GM12878 (cell line): ENCODE measurements at regions not wholly inside any gene's neighbourhood (a gene's known extent, or its start where the extent isn't known, plus 50 kb on each side); places are given as distances from the start of the nearest gene placed in this dataset.

ENCODE experiments used
- ATAC-seq: fragments of 200-7000 bp; cut with Tn5 transposase; 3 replicates; pipeline ENCODE4 v1.9.1; 2020; ENCODE audit warnings: mild to moderate bottlenecking, moderate library complexity
- BruUV-seq: library from RNA; stranded (reverse); fragments of 400-500 nt; replicated peaks from 2 replicates; lab custom pipeline; 2021; lab: Mats Ljungman, UMichigan
- CTCF ChIA-PET: fragments of 300-600 bp; sonication (Branson Sonifier 250); formaldehyde crosslinking; extraction: SDS; loops from one replicate; lab custom pipeline; 2021; ENCODE audit warnings: inconsistent platforms; lab: Yijun Ruan, JAX
- POLR2A ChIA-PET: fragments of 350-600 bp; formaldehyde crosslinking; extraction: SDS; loops from one replicate; lab custom pipeline; 2021; ENCODE audit warnings: inconsistent platforms; lab: Charles Lee
- RAD21 ChIA-PET: fragments of 300-600 bp; sonication (Branson Sonifier 250); formaldehyde crosslinking; loops from one replicate; lab custom pipeline; 2023; ENCODE audit warnings: antibody characterized with exemption; ENCODE audit not compliant: unreplicated experiment; lab: Charles Lee
- SMC1A ChIA-PET: fragments of 300-600 bp; sonication (Branson Sonifier 250); formaldehyde crosslinking; loops from one replicate; lab custom pipeline; 2023; ENCODE audit not compliant: unreplicated experiment, uncharacterized antibody; lab: Charles Lee
- DNase-seq: peaks from one replicate; pipeline ENCODE4 v3.0.0-alpha.2; 2011; ENCODE audit warnings: low read depth, low spot score
- FAIRE-seq: peaks from 3 replicates; lab custom pipeline; 2011; peaks lifted over from hg19 to GRCh38; lab: Jason Lieb, UNC
- H2AFZ ChIP-seq: 2 replicates; pipeline ENCODE4 v1.6.0; 2011; ENCODE audit warnings: low read depth, low read length, control low read depth; ENCODE audit not compliant: control insufficient read depth
- H3K27ac ChIP-seq: 2 replicates; pipeline ENCODE4 v1.5.1; 2011; ENCODE audit warnings: control low read depth; ENCODE audit not compliant: control insufficient read depth, insufficient read depth
- H3K27me3 ChIP-seq, 2 experiments: replicated peaks in 1 of 2; 2 replicates each; pipeline versions ENCODE4 v1.6.0 to v1.6.1; 2011; ENCODE audit warnings: low read length in 1 of 2; ENCODE audit not compliant: control insufficient read depth in 2 of 2, insufficient read depth in 2 of 2
- H3K36me3 ChIP-seq, 2 experiments: 2 replicates each; pipeline ENCODE4 v1.5.1; 2011; ENCODE audit warnings: low read length in 1 of 2; ENCODE audit not compliant: control insufficient read depth in 2 of 2, insufficient read depth in 2 of 2
- H3K4me1 ChIP-seq: 2 replicates; pipeline ENCODE4 v1.6.1; 2011; ENCODE audit warnings: mild to moderate bottlenecking, low read length, moderate library complexity, mixed read lengths; ENCODE audit not compliant: control insufficient read depth, insufficient read depth
- H3K4me2 ChIP-seq: 2 replicates; pipeline ENCODE4 v1.6.0; 2011; ENCODE audit warnings: control low read depth; ENCODE audit not compliant: control insufficient read depth, insufficient read depth
- H3K4me3 ChIP-seq: fragments of 200-600 bp; sonication (generic); 2 replicates; pipeline ENCODE4 v1.5.1; 2016
- H3K79me2 ChIP-seq: 2 replicates; pipeline ENCODE4 v1.6.0; 2011; ENCODE audit warnings: low read length; ENCODE audit not compliant: control insufficient read depth, insufficient read depth
- H3K9ac ChIP-seq: 2 replicates; pipeline ENCODE4 v1.8.0; 2011; ENCODE audit warnings: low read length, control low read depth, mixed read lengths; ENCODE audit not compliant: control insufficient read depth, insufficient read depth
- H3K9me3 ChIP-seq: replicated peaks from 3 replicates; pipeline ENCODE4 v1.5.1; 2011; ENCODE audit warnings: mild to moderate bottlenecking, low read length; ENCODE audit not compliant: control insufficient read depth, insufficient read depth
- H4K20me1 ChIP-seq: 2 replicates; pipeline ENCODE4 v1.6.0; 2011; ENCODE audit not compliant: control insufficient read depth, insufficient read depth
- ATF2 ChIP-seq: IDR thresholded peaks from 2 replicates; pipeline ENCODE4 v1.6.1; 2012; ENCODE audit warnings: low read length, inconsistent platforms
- BCL11A ChIP-seq: IDR thresholded peaks from 2 replicates; pipeline ENCODE4 v1.6.1; 2011; ENCODE audit warnings: low read depth, low read length
- CHD2 ChIP-seq: IDR thresholded peaks from 2 replicates; pipeline ENCODE4 v1.6.1; 2011; ENCODE audit warnings: low read depth, low read length, improper control_type of control experiment, borderline replicate concordance
- HDAC2 ChIP-seq: fragments of 200-600 bp; sonication (generic); IDR thresholded peaks from 2 replicates; pipeline ENCODE4 v1.6.1; 2017
- JUND ChIP-seq: IDR thresholded peaks from 2 replicates; pipeline ENCODE4 v1.6.1; 2012; ENCODE audit warnings: low read depth, mild to moderate bottlenecking, low read length, improper control_type of control experiment, moderate library complexity
- NBN ChIP-seq: fragments of 450-650 bp; IDR thresholded peaks from 2 replicates; pipeline ENCODE4 v1.6.1; 2016
- NR2C1 ChIP-seq: fragments of 450-650 bp; IDR thresholded peaks from 2 replicates; pipeline ENCODE4 v1.6.1; 2017; ENCODE audit warnings: antibody characterized with exemption, mild to moderate bottlenecking, moderate library complexity
- NR2F1 ChIP-seq: fragments of 450-650 bp; conservative IDR thresholded peaks from 2 replicates; pipeline ENCODE4 v1.6.1; 2017; ENCODE audit warnings: mild to moderate bottlenecking
- PML ChIP-seq: IDR thresholded peaks from 2 replicates; pipeline ENCODE4 v1.6.1; 2012; ENCODE audit warnings: low read length, inconsistent platforms
- RUNX3 ChIP-seq: IDR thresholded peaks from 2 replicates; pipeline ENCODE4 v1.6.1; 2012; ENCODE audit warnings: low read length, inconsistent platforms
- SIN3A ChIP-seq: IDR thresholded peaks from 2 replicates; pipeline ENCODE4 v1.6.1; 2012; ENCODE audit warnings: low read depth, low read length, improper control_type of control experiment
- WGBS: methylation state at CpG from one replicate; pipeline ENCODE4 v1.1.6; 2016; ENCODE audit warnings: low lambda C conversion rate; ENCODE audit not compliant: insufficient replicate concordance, insufficient coverage; ENCODE audit errors: missing lambda C conversion rate; 5-methylcytosine and 5-hydroxymethylcytosine counted together
- in situ Hi-C: fragments of 300-500 bp; cut with MboI; formaldehyde crosslinking; loops from 9 replicates; pipeline ENCODE4 v1.14.3; 2018; ENCODE audit warnings: mixed read lengths
- intact Hi-C: fragments of 100-400 bp; cut with micrococcal nuclease; formaldehyde crosslinking; loops from one replicate; pipeline ENCODE4 v1.14.2; 2022; ENCODE audit not compliant: unreplicated experiment
- TF ChIP-seq, protein P1 (sequence below): fragments of 450-650 bp; IDR thresholded peaks from 2 replicates; pipeline ENCODE4 v1.6.1; 2018; ENCODE audit warnings: mild to moderate bottlenecking, low read depth, moderate library complexity; ENCODE audit not compliant: partially characterized antibody

DNA sequence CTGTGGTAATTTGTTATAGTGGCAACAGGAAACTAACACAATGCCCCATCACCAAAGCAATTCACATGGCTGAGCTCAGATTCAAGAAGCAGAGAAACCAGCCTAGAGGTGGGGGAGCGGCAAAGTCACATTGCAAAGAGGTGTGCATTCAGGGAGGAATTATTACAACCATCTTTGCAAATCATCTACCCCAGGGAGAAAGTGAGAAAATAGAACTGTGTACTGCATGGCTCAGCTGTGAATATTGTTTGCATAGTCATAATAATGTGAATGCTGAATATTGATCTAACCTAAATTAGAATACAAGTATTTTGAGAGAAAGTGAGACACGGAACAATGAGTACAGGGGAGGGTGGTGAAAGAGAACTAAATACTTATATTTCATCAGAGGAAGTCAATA is 387.9 kb downstream of the BCOR start:
- FAIRE-seq (no peak), DNase-seq (no peak), ATAC-seq (no peak)
- BruUV-seq, result no TSS peak
- Histone ChIP-seq H3K36me3 (no peaks in the 10 kb centered on the region), H3K4me2 (no peak overlapping the region), H3K79me2 (no peaks in the 10 kb centered on the region), H4K20me1 (no peaks in the 10 kb centered on the region), H3K4me3 (no peak overlapping the region), H3K9ac (no peak overlapping the region), H3K27ac (no peak overlapping the region), H3K27me3 (no peaks in the 10 kb centered on the region; a peak in 2 of 4 replicates), H3K4me1 (no peaks in the 10 kb centered on the region), H2AFZ (no peak overlapping the region), H3K9me3 (no peaks in the 10 kb centered on the region)
- intact Hi-C loops, result no loop called here
- CTCF ChIA-PET, result no interaction called here
- POLR2A ChIA-PET, result no interaction called here
- RAD21 ChIA-PET, result no interaction called here
- TF ChIP-seq RUNX3 (no peak), JUND (no peak), CHD2 (no peak), PML (no peak), BCL11A (no peak), NR2F1 (no peak), SIN3A (no peak), NR2C1 (no peak), HDAC2 (no peak), ATF2 (no peak), NBN (no peak)
- TF ChIP-seq, protein P1, sequence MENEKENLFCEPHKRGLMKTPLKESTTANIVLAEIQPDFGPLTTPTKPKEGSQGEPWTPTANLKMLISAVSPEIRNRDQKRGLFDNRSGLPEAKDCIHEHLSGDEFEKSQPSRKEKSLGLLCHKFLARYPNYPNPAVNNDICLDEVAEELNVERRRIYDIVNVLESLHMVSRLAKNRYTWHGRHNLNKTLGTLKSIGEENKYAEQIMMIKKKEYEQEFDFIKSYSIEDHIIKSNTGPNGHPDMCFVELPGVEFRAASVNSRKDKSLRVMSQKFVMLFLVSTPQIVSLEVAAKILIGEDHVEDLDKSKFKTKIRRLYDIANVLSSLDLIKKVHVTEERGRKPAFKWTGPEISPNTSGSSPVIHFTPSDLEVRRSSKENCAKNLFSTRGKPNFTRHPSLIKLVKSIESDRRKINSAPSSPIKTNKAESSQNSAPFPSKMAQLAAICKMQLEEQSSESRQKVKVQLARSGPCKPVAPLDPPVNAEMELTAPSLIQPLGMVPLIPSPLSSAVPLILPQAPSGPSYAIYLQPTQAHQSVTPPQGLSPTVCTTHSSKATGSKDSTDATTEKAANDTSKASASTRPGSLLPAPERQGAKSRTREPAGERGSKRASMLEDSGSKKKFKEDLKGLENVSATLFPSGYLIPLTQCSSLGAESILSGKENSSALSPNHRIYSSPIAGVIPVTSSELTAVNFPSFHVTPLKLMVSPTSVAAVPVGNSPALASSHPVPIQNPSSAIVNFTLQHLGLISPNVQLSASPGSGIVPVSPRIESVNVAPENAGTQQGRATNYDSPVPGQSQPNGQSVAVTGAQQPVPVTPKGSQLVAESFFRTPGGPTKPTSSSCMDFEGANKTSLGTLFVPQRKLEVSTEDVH, result no peak
- 25% methylated on average over 2 of the region's 2 CpGs for WGBS
- SMC1A ChIA-PET, result no interaction called here
- in situ Hi-C loops, result no loop called here
